ENCODE measurements at regions not wholly inside any gene's neighbourhood (a gene's known extent, or its start where the extent isn't known, plus 50 kb on each side); places are given as distances from the start of the nearest gene placed in this dataset.

DNA sequence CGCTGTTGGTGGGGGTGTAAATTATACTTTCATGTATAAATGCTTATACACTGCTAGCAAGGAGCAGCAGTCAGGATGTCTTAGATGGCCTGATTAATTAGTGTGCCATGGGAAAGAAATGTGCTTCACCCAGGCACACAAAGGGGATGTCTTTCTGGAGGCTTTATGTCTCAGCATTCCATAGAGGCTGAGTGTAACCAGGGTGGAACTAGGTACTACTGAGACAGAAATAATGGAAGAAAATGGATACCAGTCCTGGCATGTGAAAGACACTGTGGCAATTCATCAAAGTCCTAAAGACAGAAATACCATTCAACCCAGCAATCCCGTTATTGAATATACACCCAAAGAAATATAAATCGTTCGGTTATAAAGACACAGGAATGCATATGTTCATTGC, 52.5 kb downstream of the PF4 start:
- H3K4me3 ChIP-seq (ENCODE audit: low read length): no peak overlapping the region
- no peak for DNase-seq (ENCODE audit: low read depth)
- TF ChIP-seq, protein P1, sequence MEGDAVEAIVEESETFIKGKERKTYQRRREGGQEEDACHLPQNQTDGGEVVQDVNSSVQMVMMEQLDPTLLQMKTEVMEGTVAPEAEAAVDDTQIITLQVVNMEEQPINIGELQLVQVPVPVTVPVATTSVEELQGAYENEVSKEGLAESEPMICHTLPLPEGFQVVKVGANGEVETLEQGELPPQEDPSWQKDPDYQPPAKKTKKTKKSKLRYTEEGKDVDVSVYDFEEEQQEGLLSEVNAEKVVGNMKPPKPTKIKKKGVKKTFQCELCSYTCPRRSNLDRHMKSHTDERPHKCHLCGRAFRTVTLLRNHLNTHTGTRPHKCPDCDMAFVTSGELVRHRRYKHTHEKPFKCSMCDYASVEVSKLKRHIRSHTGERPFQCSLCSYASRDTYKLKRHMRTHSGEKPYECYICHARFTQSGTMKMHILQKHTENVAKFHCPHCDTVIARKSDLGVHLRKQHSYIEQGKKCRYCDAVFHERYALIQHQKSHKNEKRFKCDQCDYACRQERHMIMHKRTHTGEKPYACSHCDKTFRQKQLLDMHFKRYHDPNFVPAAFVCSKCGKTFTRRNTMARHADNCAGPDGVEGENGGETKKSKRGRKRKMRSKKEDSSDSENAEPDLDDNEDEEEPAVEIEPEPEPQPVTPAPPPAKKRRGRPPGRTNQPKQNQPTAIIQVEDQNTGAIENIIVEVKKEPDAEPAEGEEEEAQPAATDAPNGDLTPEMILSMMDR (conservative IDR thresholded peaks at IDR 0.05; ENCODE audit: low read depth, low read length): no peak

DNA sequence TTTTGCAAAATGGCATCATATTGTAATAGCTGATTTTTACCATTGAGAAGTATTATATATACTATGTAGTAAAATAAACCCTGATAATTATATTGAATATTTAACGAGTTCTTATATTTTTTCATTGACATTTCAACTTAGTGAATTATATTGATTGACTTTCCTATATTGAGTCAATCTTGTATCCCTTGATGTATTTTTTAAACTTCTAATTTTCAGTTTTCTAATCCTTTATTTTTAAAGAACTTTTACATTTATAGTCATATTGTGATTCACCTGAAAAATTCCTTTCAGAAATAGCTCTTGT, 54.4 kb downstream of the CXCL1 start:
- no peak overlapping the region for H3K4me3 ChIP-seq (ENCODE audit: low read length)
- TF ChIP-seq, protein P1 (conservative IDR thresholded peaks at IDR 0.05; ENCODE audit: low read depth, low read length): no peak
- DNase-seq (ENCODE audit: low read depth): no peak

DNA sequence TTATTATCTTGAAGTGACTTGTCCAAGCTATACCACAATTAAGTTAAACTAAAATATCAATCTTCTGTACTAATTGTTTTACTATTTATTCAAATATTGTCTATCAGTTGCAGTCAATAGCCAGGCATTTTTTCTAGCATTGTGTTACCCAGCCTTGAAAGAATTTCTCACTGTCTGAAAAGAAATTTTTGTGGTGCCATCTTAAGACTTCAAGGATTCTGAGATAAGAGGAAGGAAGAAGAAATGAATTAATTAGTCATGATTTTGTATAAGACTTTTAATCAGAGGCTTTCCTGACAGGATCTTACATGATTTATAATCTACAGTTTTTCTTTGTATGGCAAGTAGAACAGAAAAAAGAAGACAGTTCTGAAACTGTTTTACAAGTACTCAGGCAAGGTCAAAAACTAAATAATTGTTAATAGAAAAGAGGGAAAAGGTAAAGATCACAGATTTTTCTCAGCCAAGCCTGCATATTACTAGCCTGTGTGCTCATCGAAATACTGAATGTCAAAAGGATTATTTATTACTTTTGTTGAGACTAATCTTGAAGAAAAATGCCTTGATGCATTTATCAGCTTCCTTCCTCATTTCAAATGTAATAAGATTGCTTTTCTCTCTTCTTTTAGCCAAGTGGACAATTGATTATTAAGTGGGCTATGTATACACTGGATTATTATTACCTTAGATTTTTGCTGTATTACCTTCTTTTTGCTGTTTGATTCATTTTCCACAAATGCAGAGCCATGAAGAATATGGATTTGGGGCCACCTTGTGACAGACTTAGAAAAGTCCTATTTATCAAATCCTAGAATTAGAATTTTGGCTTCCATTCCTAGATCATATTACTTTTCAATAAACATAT, 53.8 kb downstream of the CXCL1 start:
- DNase-seq (ENCODE audit: low read depth): no peak
- TF ChIP-seq, protein P1 (conservative IDR thresholded peaks at IDR 0.05; ENCODE audit: low read depth, low read length): peak; percentile 51
- no peak overlapping the region for H3K4me3 ChIP-seq (ENCODE audit: low read length)

DNA sequence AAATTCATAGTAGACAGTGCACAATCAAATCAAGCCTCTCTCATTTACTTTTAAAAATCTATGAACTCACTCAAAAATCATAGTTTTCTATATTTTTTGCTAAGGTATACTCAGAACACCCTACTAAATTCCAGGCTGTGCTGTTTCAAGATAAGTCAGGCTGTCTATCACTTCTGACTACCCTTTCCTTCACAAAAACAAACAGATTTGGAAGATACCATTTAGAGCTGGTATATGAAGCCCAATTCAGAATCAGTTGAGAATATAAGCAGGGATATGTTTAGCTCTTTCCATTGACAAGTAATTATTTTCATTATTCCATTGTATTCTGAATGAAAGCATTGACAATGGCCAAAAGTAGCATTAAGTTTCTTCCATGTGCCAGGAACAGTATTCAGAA, 53.1 kb downstream of the CXCL1 start:
- H3K4me3 ChIP-seq (ENCODE audit: low read length): no peak overlapping the region
- no peak for DNase-seq (ENCODE audit: low read depth)
- TF ChIP-seq, protein P1 (conservative IDR thresholded peaks at IDR 0.05; ENCODE audit: low read depth, low read length): no peak
